CD4-positive, alpha-beta T cell treated with Interleukin-4 for 4 hours (primary cell): ENCODE measurements at regions not wholly inside any gene's neighbourhood (a gene's known extent, or its start where the extent isn't known, plus 50 kb on each side); places are given as distances from the start of the nearest gene placed in this dataset.

ENCODE experiments used
- DNase-seq: peaks from one replicate; pipeline ENCODE4 v3.0.0-alpha.2; 2020

DNA sequence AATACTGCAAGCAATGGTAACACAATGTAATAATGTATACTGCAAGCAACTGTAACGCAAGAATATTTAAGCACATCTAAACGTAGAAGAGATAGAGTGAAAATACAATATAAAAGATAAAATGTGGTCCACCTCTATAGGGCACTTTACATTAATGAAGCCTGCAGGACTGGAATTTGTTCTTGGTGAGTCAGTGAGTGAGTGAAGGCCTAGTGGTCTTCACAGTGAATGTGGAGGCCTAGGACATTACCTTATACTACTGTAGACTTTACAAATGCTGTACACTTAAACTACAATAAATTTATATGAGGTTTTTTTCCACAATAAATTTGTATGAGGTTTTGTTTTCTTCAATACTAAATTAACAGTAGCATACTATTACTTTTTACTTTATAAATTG is 287.4 kb upstream of the SNX7 start:
- no peak for DNase-seq

DNA sequence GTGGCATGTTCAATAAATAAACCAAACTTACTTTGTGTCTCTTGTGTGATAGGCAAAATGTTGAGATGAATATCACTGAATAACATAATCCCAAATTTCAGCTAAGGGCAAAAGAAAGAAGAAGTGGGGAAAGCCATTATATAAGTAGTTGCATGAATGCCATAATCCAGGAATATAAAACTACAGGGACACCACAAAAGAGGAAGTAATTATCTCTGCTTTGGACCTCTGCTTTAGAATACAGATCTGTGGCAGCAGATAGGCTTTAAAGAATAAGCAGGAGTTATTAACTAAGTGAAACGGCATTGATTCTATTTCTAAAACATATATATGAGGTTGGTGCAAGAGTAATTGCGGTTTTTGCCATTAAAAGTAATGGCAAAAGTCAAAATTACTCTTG is 288.5 kb upstream of the SNX7 start:
- no peak for DNase-seq

DNA sequence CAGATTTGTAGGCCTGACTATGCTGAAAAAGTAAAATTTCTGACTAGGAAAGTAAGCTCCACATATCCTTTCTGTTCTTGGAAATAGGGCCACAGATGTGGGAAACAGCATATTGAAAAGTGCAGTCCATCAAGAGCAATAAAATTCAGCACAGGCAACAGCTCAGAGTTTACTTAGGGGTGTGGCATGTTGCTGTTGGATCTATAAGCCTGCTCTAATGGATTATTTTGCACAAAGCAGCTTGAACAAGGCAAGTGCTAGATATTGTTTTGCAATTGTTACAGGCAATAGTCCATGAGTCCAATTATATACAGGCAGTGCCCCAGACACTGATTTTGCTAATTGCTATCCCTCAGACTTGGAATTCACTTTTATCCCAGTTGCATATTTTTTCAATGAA is 289.8 kb upstream of the SNX7 start:
- no peak for DNase-seq

DNA sequence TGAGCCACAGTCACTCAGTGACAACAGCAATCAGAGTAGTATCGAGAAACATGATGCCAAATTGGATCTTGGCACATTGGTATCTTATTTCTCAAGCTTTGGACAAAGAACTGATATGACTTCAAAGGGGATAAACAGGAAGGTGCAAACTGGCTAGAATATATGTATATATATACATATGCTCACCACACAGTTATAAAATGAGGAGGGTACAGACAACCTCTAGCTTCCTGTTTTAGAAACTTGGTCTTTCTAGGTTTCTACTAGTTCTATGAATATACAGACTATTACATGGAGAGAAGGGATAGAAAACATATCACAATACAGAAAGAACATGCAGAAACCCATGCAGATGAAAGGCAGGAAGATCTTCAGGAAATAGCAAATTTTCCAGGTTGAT is 292.1 kb upstream of the SNX7 start:
- DNase-seq, result no peak

DNA sequence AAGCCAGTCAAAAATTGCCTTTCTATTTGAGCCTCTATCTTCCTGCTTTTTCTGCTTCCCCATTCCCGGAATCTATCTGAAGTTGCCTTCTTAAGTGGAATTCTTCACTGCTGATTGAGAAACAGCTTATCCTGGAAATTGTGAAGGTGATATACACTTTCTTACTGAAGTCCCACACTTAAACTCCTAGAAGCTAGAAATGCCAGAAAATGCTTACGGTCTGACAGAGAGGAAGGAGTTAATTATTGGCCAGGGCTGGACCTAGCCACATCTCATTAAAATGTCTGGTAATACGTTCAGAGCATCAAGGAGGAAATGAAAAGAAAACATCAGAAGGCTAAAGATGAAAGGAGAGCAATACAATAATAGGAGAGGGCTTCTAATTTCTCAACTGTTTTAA is 292.5 kb upstream of the SNX7 start:
- no peak for DNase-seq

DNA sequence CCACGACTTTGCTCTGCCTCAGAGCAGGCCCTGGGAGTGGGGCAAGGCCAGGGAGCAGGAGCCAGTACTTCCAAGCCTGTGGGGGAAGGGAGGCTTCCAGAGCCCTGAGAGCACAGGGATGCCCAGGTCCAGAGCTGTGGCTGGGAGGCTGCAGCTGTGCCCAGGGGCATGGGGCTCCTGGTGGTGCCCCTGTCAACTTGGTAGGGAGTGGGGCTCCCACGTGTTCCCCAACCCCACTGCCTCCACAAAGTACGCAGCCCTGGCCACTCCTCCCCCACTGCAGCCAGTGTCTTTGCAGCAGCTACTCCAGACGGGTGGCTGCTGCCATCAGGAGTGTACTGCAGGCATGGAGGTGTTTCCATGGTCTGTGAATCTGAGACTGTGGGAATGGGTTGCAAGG is 294.1 kb upstream of the SNX7 start:
- DNase-seq, result no peak

DNA sequence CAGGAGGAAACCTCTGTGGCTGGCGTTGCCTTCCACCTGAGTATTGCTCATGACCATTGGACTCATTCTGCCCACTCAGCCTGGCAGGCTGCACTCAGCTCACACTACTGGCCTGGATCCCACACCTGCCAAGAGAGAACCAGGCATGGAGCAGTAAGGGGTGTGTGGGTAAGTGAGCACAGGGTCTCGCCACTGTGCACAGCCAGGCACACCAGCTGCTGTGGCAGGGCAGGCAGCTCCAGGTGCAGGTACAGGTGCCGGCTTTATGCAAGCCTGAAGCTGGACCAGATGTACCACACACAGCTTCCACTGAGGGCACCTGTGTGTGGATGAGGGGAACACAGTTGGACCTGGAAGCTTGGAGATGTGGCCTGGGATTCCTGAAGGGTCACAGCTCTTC is 295.2 kb upstream of the SNX7 start:
- no peak for DNase-seq

DNA sequence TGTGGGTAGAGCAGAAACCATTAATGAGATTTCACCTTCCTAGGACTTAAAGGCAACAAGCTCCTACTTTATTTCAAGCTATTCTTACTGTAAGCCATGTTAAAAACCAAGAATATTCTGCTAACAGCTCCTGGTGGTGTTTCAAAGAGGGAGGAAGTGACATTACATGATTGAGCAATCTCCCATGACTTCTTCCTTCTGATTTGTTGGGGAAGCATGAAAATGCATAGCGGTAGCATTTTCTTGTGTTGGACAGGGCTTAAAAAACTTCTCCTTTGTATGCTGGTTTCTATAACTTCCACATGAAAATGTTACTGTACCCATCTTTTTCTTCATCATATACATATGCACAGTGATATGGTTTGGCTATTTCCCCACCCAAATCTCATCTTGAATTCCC is 297.0 kb upstream of the SNX7 start:
- no peak for DNase-seq

DNA sequence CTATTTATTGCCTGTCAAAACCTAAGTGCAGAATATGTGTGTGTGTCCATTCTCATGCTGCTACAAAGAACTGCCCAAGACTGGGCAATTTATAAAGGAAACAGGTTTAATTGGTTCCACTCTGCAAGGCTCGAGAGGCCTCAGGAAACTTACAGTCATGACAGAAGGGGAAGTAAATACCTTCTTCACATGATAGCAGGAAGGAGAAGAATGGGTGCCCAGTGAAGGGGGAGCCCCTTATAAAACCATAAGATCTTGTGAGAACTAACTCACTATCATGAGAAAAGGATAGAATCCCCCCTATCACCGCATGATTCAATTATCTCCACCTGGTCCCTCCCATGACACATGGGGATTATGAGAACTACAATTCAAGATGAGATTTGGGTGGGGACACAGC is 300.7 kb upstream of the SNX7 start:
- DNase-seq, result no peak

DNA sequence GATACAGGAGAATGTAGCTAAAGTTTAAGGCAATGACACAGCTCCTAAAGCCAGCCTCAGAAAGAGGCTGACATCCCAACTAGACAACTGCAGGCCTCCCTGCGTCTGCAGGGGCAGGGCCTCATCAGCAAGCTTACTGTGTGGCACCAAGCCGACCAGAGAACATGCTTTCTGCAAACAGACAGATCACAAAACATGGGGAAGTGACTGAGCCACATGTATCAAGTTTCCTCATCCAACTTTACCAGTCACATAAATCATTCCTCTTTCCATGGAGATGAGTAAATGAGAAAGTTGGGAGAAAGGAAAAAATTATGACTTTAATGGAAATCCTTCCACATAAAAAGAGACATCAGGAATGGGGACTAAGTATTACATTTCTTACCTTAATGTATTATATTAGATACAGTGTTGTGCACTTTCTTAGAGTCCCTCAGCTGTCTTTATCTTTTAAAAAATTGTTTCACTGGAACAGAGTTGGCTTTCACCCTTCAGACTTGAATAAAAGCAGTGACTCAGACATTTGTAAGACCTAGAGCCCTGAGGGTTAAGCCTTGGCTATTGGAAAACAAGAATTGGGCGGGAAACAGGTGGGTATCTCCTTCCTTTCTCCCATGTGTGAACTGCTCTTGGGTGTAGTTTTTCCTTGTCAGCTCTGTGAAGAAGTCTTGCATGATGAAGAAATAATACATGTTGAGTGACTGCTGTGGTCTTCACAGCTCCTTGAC is 305.7 kb upstream of the SNX7 start:
- DNase-seq, result no peak

DNA sequence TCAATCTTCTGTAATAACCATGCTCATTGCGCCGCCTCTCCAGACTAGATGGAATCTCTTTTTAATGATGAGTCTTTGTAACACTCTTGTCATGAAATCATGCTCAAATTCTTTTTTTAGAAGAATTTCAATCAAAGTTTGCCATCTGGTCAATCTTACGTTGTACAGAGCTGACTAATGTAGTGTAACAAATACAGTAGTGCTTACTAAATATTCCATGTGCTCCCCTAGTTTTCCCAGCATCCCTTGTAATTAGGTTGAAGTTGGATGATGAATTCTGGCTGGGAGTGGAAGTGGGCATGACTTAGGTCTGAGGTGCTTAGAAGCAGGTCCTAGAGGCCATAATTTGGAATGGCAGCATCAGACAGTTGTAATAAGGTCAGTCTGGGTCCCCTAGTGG is 309.1 kb upstream of the SNX7 start:
- no peak for DNase-seq

DNA sequence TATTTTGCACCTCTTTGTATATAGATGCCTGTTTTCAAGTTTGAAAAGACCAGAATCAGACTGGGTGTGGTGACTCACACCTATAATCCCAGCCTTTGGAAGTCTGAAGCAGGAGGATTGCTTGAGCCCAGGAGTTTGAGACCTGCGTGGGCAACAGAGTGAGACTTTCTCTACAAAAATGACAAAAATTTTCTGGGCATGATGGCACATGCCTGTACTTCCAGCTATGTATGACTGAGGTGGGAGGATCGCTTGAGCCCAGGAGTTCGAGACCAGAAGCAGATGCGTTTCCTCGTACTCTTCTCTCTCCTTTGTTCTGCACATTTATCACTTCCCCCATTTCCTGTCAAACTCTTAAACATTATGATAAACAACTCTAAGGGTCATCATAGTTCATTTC is 310.0 kb upstream of the SNX7 start:
- DNase-seq, result no peak

DNA sequence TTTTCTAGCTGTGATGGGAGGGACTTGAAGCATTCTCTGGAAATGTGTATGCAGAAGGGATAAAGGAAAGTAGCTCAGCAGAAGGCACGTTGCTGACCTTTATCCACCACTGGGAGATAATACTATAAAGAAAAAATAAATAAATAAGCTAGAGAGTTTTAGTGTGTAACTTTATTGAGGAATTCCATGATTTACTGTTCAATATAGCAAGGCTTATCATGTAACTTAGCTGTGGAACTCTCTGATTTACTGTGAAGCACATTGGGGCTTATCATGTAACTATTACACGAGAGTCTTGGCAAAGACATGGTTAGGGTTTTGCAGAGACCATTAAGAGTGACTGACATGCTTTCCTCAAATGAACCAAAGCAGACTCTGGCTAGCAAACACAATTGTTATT is 316.1 kb upstream of the SNX7 start:
- DNase-seq, result no peak

DNA sequence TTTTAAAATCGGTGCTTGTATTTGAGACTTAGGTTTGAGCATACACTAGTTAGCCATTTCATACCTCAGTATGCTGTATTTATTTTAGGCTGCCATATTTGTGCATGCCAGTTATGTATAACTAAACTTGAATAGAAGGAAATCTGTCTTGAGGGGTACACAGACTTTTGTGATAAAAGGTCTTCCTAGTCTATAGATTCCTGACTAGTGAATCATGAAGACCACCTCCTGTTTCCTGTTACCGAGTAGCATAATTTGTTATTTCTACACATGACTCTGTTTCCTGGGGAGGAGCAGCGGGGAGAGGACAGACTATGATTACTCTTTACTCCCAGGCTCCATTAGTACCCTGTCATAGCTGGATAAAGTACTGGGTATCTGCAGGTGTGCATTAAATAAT is 316.8 kb upstream of the SNX7 start:
- DNase-seq, result no peak

DNA sequence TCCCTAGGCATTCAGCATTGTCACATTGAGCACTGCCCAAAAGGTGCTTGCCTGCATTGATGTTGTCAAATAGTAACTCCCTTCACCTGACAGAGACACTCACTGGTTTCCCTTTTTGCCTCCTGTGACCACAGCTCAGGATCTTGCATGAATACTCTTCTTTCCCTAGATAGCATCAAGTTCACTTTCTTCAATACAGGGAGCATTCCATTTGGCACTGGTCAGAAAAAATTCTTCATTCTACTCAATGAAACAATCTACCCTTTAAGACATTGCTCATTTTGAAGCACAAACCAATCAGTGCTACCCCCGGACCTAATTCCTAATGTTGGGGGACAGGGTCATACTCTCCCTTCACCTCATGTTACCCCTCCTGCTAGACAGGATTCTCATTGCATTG is 319.0 kb upstream of the SNX7 start:
- no peak for DNase-seq

DNA sequence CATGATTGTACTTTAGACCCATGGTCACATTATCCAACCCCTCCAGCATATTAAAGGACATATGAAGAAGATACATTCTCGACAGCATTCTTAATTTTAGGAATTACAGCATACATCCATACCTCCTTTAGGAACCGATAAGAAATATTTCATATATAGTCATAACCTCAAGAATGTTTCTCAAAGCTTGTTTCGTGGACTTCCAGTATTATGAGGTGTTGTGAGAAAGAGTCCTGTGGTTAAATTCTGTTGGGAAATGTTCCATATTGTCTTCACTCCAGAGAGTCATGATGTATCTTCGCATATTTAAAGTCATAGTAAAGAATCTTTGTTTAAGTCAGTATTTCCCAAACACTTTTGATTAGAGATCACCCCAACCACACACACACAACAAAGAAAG is 321.0 kb upstream of the SNX7 start:
- no peak for DNase-seq

DNA sequence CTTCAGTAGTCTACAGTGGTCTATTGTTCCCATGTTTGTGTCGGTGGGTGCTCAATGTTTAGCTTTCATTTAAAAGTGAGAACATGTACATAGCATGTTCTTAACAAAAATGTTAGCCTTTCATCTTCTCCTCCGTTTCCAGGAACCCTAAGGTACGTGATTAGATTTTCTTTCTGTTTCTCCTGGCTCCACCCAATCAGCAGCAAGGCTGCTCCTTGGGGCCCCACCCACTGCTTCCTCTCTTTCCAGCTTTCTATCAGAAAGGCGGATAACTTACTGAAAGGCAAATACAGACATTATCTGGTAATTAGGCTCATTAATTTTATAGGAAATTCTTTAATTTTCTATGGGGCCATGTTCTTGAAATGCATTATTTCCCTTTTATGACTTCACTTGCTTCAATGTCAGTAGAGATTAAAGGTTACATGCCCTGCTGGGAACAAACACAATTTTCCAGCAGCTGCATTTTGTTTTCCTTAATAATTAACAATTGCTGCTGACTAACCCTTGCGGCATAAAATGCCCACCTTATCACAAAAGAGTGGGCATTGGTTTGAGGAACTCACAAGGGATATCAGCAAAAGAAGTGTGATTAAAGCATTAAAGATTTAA is 324.9 kb upstream of the SNX7 start:
- DNase-seq, result no peak

DNA sequence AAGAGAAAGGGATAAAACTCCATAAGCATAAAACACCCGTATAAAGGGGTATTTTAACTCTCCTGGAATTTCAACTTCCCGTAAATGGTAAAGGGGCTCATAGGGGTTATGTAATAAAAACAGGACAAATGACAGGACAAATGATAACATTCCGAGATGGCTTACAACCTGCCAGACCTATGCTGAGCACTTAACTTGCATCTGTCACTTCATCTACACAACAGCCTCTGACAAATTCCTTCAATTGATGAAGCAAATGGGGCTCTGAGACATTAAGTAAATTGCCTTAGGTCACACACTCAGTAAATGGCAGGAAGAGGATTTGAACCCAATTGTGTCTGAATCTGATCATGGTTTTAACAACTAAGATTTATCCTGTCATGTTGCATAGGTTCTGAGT is 327.6 kb upstream of the SNX7 start:
- DNase-seq, result no peak

DNA sequence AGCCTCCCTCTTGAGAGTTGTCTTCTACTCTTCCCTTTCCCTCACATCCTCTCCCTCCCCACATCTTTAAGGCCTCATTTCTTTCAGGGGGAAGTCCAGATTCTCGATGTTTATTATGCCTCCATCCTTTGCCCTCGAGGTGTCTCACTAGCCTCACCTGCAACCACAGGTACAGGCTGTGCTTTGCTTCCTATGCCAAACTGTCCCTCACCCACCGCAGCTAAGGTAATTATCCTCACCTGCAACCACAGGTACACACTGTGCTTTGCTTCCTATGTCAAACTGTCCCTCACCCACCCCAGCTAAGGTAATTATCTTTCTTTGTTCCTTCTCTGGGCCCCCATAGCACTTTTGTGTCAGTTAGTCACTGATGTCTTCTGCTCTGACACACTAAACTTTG is 328.1 kb upstream of the SNX7 start:
- DNase-seq, result no peak

DNA sequence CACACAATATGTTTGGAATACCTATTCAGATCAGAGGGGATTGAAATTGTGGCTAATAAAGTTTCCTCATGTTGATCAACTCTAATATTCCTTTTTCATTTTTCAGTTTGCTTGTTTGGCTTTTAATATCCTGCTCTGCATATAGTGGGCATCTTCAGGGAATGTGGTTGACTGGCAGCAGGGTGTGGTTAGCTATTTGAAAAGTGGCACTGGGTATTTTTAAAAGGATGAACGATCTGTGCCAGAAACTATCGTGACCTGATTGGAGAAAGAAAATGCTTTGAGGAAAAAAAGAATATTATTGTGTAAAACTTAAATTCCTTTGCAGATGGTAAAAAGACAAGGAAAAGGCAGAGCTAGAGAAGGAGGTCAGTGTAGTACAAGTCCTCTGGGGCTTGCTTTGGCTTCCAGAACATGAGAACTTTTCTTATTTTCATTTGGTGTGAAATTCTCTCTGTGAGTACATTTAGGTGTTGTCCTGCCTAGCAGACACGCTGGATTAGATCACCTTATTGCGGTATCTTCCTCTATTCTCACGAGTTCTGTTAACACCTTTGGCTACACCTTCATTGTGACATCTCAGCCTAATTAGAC is 329.7 kb upstream of the SNX7 start:
- no peak for DNase-seq

DNA sequence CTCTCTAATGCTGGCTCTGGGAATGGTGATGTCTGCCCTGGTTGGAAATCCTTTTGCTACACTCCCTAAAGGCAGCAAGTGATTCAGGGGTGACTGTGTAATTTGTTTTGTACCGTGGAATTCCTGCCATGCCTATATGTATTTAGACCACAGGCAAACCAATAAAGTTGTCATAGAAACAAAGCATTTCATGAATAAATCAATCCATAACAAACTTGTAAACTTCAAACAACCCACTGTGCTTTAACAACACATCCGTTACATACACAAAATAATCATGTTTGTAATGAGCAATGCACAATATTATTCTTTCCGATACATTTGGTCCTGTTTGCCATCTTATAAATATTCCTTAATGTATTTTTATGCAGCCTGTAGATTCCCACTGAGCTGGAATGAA is 330.3 kb upstream of the SNX7 start:
- DNase-seq, result no peak

DNA sequence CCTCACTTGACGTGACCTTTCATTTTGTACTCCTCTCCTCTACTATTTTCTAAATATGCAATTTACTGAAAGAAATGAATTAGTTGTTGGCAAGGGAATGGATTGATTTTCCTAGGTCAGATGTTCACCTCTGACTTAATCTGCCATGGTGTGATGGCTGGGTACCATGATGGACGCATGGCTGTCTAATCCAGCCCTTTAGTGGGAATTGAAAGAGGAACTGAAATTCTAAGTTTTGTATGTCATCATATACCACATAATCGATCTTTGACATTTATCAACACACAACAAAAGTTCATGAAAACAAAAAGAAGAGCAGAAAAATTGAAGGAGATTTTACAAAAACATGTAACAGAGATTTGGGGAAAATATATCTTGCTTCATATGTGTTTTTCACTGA is 331.3 kb upstream of the SNX7 start:
- DNase-seq, result no peak

DNA sequence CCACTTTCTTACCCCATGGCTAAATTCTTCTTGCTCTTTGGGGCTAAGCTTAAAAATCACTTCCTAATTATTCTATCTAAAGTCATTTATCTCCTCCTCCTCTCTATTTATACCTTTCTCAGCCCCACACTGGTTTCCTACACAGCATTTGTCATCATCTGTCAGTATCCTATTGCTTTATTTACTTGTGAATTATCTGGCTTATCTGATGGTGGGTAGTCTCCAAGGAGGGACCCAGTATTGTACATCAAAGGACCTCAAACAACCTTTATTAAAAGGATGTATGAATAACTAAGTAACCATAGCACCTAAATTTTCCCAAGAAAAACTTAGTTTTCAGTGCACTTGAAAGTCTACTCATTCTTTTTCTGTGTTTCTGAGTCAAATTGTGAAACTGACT is 332.7 kb upstream of the SNX7 start:
- no peak for DNase-seq

DNA sequence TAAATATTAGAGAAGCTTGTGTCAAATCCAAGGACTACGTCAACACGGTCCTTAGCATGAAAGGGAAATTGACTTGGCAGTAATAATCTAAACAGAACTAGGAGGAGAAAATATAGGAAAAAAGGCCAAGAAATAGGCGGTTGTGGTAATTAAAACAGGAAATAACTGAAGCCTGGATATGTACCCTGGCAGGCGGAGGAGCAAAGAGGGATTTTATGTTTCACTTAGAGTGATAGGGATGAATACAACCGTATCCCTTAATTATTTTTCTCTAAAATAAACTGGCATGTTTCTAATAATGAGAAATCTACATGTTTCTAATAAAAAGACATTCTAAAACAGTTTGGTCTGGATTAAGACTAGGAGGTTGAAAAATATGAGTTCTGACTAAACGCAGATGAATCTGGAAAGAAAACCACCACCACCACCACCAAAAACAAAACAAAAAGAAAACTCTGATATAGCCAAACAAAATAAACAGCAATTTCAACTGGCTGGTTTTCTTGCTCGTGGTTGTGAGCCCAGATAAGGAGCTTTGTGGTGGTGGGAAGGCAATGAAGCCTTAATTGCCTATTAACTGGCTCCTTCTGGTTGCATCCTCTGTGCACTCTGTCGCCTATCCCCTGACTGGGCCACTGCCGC is 334.2 kb upstream of the SNX7 start:
- DNase-seq, result no peak
